NCI-H187 treated with DMSO at 0.1 percent for 48 hours (cell line): ENCODE measurements at regions not wholly inside any gene's neighbourhood (a gene's known extent, or its start where the extent isn't known, plus 50 kb on each side); places are given as distances from the start of the nearest gene placed in this dataset.

Source experiments
- DNase-seq: peaks from one replicate; lab custom pipeline; 2025; lab: John Stamatoyannopoulos, UW

GRCh38 chr7:21030237-21030871 lies 243.7 kb upstream of the SP8 start:
- DNase-seq: no peak

GRCh38 chr7:21041252-21041651 lies 254.6 kb upstream of the SP8 start:
- no peak for DNase-seq

GRCh38 chr7:21041666-21042065 lies 255.0 kb upstream of the SP8 start:
- no peak for DNase-seq

- no peak for DNase-seq
Measured at GRCh38 chr7:21044384-21044783, 257.7 kb upstream of the SP8 start.

GRCh38 chr7:21044913-21045568 lies 258.4 kb upstream of the SP8 start:
- no peak for DNase-seq

- DNase-seq: no peak
Measured at GRCh38 chr7:21051865-21052264, 265.2 kb upstream of the SP8 start.

- no peak for DNase-seq
Measured at GRCh38 chr7:21054427-21055112, 267.9 kb upstream of the SP8 start.

- DNase-seq: no peak
Measured at GRCh38 chr7:21059069-21059468, 272.4 kb upstream of the SP8 start.

- no peak for DNase-seq
Measured at GRCh38 chr7:21063106-21063505, 276.4 kb upstream of the SP8 start.

- no peak for DNase-seq
Measured at GRCh38 chr7:21064698-21065648, 278.3 kb upstream of the SP8 start.

GRCh38 chr7:21066221-21066620 lies 279.5 kb upstream of the SP8 start:
- no peak for DNase-seq

GRCh38 chr7:21067216-21067615 lies 280.5 kb upstream of the SP8 start:
- DNase-seq: no peak

GRCh38 chr7:21070571-21071090 lies 283.9 kb upstream of the SP8 start:
- DNase-seq: no peak

- DNase-seq: no peak
Measured at GRCh38 chr7:21071561-21072501, 285.1 kb upstream of the SP8 start.

GRCh38 chr7:21076054-21076453 lies 289.4 kb upstream of the SP8 start:
- DNase-seq: peak; percentile 84

GRCh38 chr7:21076574-21076973 lies 289.9 kb upstream of the SP8 start:
- no peak for DNase-seq

- no peak for DNase-seq
Measured at GRCh38 chr7:21077602-21078001, 290.9 kb upstream of the SP8 start.

- no peak for DNase-seq
Measured at GRCh38 chr7:21084286-21084685, 297.6 kb upstream of the SP8 start.

- no peak for DNase-seq
Measured at GRCh38 chr7:21086688-21087087, 300.0 kb upstream of the SP8 start.

GRCh38 chr7:21089653-21090052 lies 303.0 kb upstream of the SP8 start:
- no peak for DNase-seq
